Mesendoderm (in vitro differentiated cells): ENCODE measurements at regions not wholly inside any gene's neighbourhood (a gene's known extent, or its start where the extent isn't known, plus 50 kb on each side); places are given as distances from the start of the nearest gene placed in this dataset.

ENCODE experiments used
- DNase-seq: peaks from one replicate; pipeline ENCODE4 v3.0.0; 2013
- H2AK5ac ChIP-seq: 2 replicates; pipeline ENCODE4 v1.6.1; 2013; ENCODE audit warnings: low read length, inconsistent platforms
- H2BK120ac ChIP-seq: 2 replicates; pipeline ENCODE4 v1.6.1; 2013; ENCODE audit warnings: low read depth, mild to moderate bottlenecking, low read length, moderate library complexity, mixed read lengths
- H2BK15ac ChIP-seq: replicated peaks from 2 replicates; pipeline ENCODE4 v1.6.1; 2013; ENCODE audit warnings: low read depth, mild to moderate bottlenecking, moderate library complexity
- H2BK5ac ChIP-seq: 2 replicates; pipeline ENCODE4 v1.6.1; 2013; ENCODE audit warnings: low read length, inconsistent platforms
- H3K18ac ChIP-seq: 2 replicates; pipeline ENCODE4 v1.6.1; 2013; ENCODE audit warnings: mild to moderate bottlenecking, low read length, mixed read lengths
- H3K23ac ChIP-seq: one replicate; pipeline ENCODE4 v1.6.1; 2013; ENCODE audit warnings: low read length
- H3K27ac ChIP-seq: 2 replicates; pipeline ENCODE4 v1.5.1; 2013; ENCODE audit warnings: low read depth, mild to moderate bottlenecking, inconsistent platforms, low read length, moderate library complexity
- H3K27me3 ChIP-seq: 2 replicates; pipeline ENCODE4 v1.6.1; 2013; ENCODE audit warnings: low read length, control low read depth, mild to moderate bottlenecking, inconsistent platforms; ENCODE audit not compliant: insufficient read depth, poor library complexity
- H3K36me3 ChIP-seq: 2 replicates; pipeline ENCODE4 v1.6.1; 2013; ENCODE audit warnings: low read length, inconsistent platforms; ENCODE audit not compliant: control insufficient read depth, insufficient read depth
- H3K4ac ChIP-seq: one replicate; pipeline ENCODE4 v1.6.1; 2013; ENCODE audit warnings: low read depth, mild to moderate bottlenecking, low read length, moderate library complexity
- H3K4me1 ChIP-seq: 2 replicates; pipeline ENCODE4 v1.6.1; 2013; ENCODE audit warnings: low read depth, low read length, inconsistent platforms; ENCODE audit not compliant: control insufficient read depth
- H3K4me2 ChIP-seq: 2 replicates; pipeline ENCODE4 v1.6.1; 2013; ENCODE audit warnings: low read length
- H3K4me3 ChIP-seq: 2 replicates; pipeline ENCODE4 v1.5.1; 2013; ENCODE audit warnings: mild to moderate bottlenecking, low read length
- H3K56ac ChIP-seq: one replicate; pipeline ENCODE4 v1.6.1; 2013; ENCODE audit warnings: low read length
- H3K79me1 ChIP-seq: 2 replicates; pipeline ENCODE4 v1.6.1; 2013; ENCODE audit warnings: low read length, inconsistent platforms
- H3K79me2 ChIP-seq: 2 replicates; pipeline ENCODE4 v1.6.1; 2013; ENCODE audit warnings: mild to moderate bottlenecking, low read length; ENCODE audit not compliant: control insufficient read depth, insufficient read depth
- H3K9ac ChIP-seq: 2 replicates; pipeline ENCODE4 v1.6.1; 2013; ENCODE audit warnings: low read length, inconsistent platforms
- H4K5ac ChIP-seq: one replicate; pipeline ENCODE4 v1.6.1; 2013; ENCODE audit warnings: low read length
- H4K8ac ChIP-seq: one replicate; pipeline ENCODE4 v1.6.1; 2013; ENCODE audit warnings: low read depth, mild to moderate bottlenecking, control low read depth, low read length, moderate library complexity
- WGBS: extraction: QIAGEN DNeasy Blood & Tissue Kit; methylation state at CpG from one replicate; pipeline ENCODE4 v1.1.7; 2013; ENCODE audit warnings: low lambda C conversion rate, missing lambda C conversion rate; ENCODE audit not compliant: insufficient coverage; ENCODE audit errors: extremely low coverage; 5-methylcytosine and 5-hydroxymethylcytosine counted together

DNA sequence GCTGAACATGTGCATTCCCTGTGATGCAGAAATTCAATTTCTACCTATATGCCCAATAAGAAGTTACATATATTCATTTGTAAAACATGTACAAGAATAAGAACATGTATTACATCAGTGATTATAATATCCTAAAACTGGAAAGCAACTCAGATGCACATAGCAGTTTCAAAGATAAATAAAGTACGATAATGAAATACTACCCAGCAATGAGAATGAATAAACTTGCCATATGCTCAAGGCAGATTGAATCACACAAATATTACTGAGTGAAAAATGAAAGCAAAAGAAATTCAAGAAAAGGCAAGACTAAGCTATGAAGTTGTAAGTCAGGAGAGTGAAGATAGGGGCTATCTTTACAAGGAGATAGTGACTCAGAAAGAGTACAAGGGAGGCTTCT is 345.3 kb upstream of the OR4E1 start:
- Histone ChIP-seq H3K79me2 (no peaks in the 10 kb centered on the region), H3K18ac (no peak overlapping the region), H4K5ac (no peak overlapping the region), H2BK15ac (no peak overlapping the region), H3K27ac (no peak overlapping the region), H3K4me2 (no peak overlapping the region), H3K27me3 (no peaks in the 10 kb centered on the region), H2BK120ac (no peak overlapping the region), H3K4me1 (no peaks in the 10 kb centered on the region), H2BK5ac (no peak overlapping the region), H2AK5ac (no peak overlapping the region), H3K79me1 (no peaks in the 10 kb centered on the region), H3K4ac (no peak overlapping the region), H3K36me3 (no peaks in the 10 kb centered on the region), H3K9ac (no peak overlapping the region), H3K4me3 (no peak overlapping the region), H4K8ac (no peak overlapping the region), H3K23ac (no peak overlapping the region), H3K56ac (no peak overlapping the region)
- WGBS = no CpG with 5 or more reads among the region's 1 CpG
- no peak for DNase-seq

DNA sequence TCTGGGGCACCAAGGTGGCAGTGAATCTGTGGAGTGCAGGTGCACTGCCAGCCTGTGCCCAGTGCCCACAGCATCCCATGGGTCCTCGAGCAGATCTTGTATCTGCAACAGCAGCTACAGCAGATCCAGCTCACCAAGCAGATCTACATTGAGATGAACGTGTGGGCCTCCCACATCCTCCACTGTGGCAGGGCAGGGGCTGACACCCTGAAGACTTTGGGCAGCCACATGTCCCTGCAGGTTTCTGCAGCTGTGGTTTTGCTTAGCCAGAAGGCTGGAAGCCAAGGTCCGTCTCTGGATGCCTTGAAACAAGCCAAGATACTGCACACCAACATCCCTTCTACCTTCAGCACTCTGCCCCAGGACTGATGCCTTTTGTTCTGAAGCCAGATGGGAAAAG is 338.8 kb upstream of the OR4E1 start:
- no peaks in the 10 kb centered on the region for H3K4me1 ChIP-seq
- no peak overlapping the region for H3K4me3 ChIP-seq
- no peak overlapping the region for H3K18ac ChIP-seq
- no peak overlapping the region for H3K4me2 ChIP-seq
- H4K8ac ChIP-seq = no peak overlapping the region
- no peaks in the 10 kb centered on the region for H3K79me2 ChIP-seq
- no peak overlapping the region for H4K5ac ChIP-seq
- no peak overlapping the region for H3K4ac ChIP-seq
- H3K56ac ChIP-seq = no peak overlapping the region
- no peak overlapping the region for H2BK5ac ChIP-seq
- H2BK15ac ChIP-seq = no peak overlapping the region
- no peak overlapping the region for H2BK120ac ChIP-seq
- no peaks in the 10 kb centered on the region for H3K27me3 ChIP-seq
- H3K79me1 ChIP-seq = no peaks in the 10 kb centered on the region
- WGBS = no CpG with 5 or more reads among the region's 3 CpGs
- no peaks in the 10 kb centered on the region for H3K36me3 ChIP-seq
- no peak overlapping the region for H3K27ac ChIP-seq
- H3K9ac ChIP-seq = no peak overlapping the region
- DNase-seq = no peak
- H3K23ac ChIP-seq = no peak overlapping the region
- no peak overlapping the region for H2AK5ac ChIP-seq

GRCh38 chr14:22011253-22011642 is 337.6 kb upstream of the OR4E1 start:
- Histone ChIP-seq H3K79me2 (no peaks in the 10 kb centered on the region), H3K18ac (no peak overlapping the region), H3K4me1 (no peaks in the 10 kb centered on the region), H3K27me3 (no peaks in the 10 kb centered on the region), H4K8ac (no peak overlapping the region), H3K4me3 (no peak overlapping the region), H4K5ac (no peak overlapping the region), H2BK15ac (no peak overlapping the region), H2BK120ac (no peak overlapping the region), H2BK5ac (no peak overlapping the region), H3K27ac (no peak overlapping the region), H3K4ac (no peak overlapping the region), H3K56ac (no peak overlapping the region), H3K4me2 (no peak overlapping the region), H2AK5ac (no peak overlapping the region), H3K9ac (no peak overlapping the region), H3K36me3 (no peaks in the 10 kb centered on the region), H3K23ac (no peak overlapping the region), H3K79me1 (no peaks in the 10 kb centered on the region)
- DNase-seq = no peak
- WGBS = no CpG with 5 or more reads among the region's 2 CpGs

DNA sequence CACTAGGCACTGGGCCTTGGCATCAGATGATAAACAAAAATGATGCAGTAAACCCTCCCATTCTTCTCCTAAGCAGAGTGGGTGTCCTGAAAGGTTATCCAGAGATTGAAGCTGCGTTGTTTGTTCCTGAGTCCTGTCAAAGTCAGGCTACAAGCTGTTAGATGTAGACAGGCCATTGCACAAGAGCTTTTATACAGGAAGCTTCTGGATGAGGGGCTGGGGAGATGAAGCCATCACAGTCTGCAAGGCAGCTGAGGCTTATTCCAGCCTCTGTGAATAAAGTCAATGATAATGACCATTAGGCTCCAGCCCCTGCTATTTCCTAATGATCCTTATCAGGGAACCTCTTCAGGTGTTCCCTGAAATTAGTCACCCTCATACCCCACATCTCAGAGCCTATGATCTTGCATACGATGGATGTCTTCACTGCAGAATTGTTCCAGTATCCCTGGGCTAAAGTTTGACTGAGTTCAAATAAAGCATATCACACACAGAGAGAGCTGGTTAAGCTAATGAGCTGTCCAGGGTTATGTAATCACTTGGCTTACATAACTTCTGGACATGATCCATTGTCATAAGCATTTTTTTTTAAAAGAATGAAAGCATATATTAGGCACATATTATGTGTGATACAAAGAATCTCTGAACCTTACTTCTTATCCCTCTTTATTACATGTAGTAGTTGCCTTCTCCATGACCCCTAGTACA is 337.1 kb upstream of the OR4E1 start:
- Histone ChIP-seq H3K79me2 (no peaks in the 10 kb centered on the region), H3K27me3 (no peaks in the 10 kb centered on the region), H3K4me3 (no peak overlapping the region), H3K56ac (no peak overlapping the region), H4K8ac (no peak overlapping the region), H4K5ac (no peak overlapping the region), H2BK5ac (no peak overlapping the region), H3K23ac (no peak overlapping the region), H2BK15ac (no peak overlapping the region), H3K27ac (no peak overlapping the region), H3K79me1 (no peaks in the 10 kb centered on the region), H3K4ac (no peak overlapping the region), H3K4me1 (no peaks in the 10 kb centered on the region), H3K9ac (no peak overlapping the region), H3K18ac (no peak overlapping the region), H3K4me2 (no peak overlapping the region), H2AK5ac (no peak overlapping the region), H2BK120ac (no peak overlapping the region), H3K36me3 (no peaks in the 10 kb centered on the region)
- DNase-seq = no peak
- no CpG with 5 or more reads among the region's 2 CpGs for WGBS

- Histone ChIP-seq H3K27me3 (no peaks in the 10 kb centered on the region), H3K4me1 (no peaks in the 10 kb centered on the region), H2BK120ac (no peak overlapping the region), H2BK15ac (no peak overlapping the region), H3K79me1 (no peaks in the 10 kb centered on the region), H3K56ac (no peak overlapping the region), H3K36me3 (no peaks in the 10 kb centered on the region), H3K4ac (no peak overlapping the region), H3K27ac (no peak overlapping the region), H3K18ac (no peak overlapping the region), H3K9ac (no peak overlapping the region), H3K4me3 (no peak overlapping the region), H3K4me2 (no peak overlapping the region), H2BK5ac (no peak overlapping the region), H2AK5ac (no peak overlapping the region), H4K5ac (no peak overlapping the region), H3K23ac (no peak overlapping the region), H4K8ac (no peak overlapping the region), H3K79me2 (no peaks in the 10 kb centered on the region)
- no peak for DNase-seq
- no CpG with 5 or more reads among the region's 1 CpG for WGBS
These were observed 335.1 kb upstream of the OR4E1 start for GRCh38 chr14:22008766-22009165.

- H2AK5ac ChIP-seq = no peak overlapping the region
- H2BK5ac ChIP-seq = no peak overlapping the region
- no peak for DNase-seq
- no peak overlapping the region for H3K18ac ChIP-seq
- H3K4me1 ChIP-seq = no peaks in the 10 kb centered on the region
- H3K79me1 ChIP-seq = no peaks in the 10 kb centered on the region
- no peak overlapping the region for H4K8ac ChIP-seq
- no peak overlapping the region for H2BK15ac ChIP-seq
- no peak overlapping the region for H3K9ac ChIP-seq
- no CpG with 5 or more reads among the region's 6 CpGs for WGBS
- no peak overlapping the region for H3K23ac ChIP-seq
- H3K4me3 ChIP-seq = no peak overlapping the region
- no peak overlapping the region for H3K56ac ChIP-seq
- H3K36me3 ChIP-seq = no peaks in the 10 kb centered on the region
- H4K5ac ChIP-seq = no peak overlapping the region
- no peak overlapping the region for H3K4me2 ChIP-seq
- no peaks in the 10 kb centered on the region for H3K27me3 ChIP-seq
- no peak overlapping the region for H3K27ac ChIP-seq
- H3K4ac ChIP-seq = no peak overlapping the region
- no peaks in the 10 kb centered on the region for H3K79me2 ChIP-seq
- no peak overlapping the region for H2BK120ac ChIP-seq
These were observed 334.3 kb upstream of the OR4E1 start for GRCh38 chr14:22007784-22008412.
